Hindlimb muscle (tissue), 1 donor: ENCODE measurements at regions not wholly inside any gene's neighbourhood (a gene's known extent, or its start where the extent isn't known, plus 50 kb on each side); places are given as distances from the start of the nearest gene placed in this dataset.
"Not testable (repeated sequence)": the region's sequence is repeated elsewhere in the genome, so short reads cannot be mapped to it uniquely, and the experiment has no call there.

Experiments
- DNase-seq: peaks from one replicate; pipeline ENCODE4 v3.0.0-alpha.2; 2013

- DNase-seq, result no peak
Measured at GRCh38 chr7:82624337-82624736, 180.8 kb upstream of the CACNA2D1 start.

DNA sequence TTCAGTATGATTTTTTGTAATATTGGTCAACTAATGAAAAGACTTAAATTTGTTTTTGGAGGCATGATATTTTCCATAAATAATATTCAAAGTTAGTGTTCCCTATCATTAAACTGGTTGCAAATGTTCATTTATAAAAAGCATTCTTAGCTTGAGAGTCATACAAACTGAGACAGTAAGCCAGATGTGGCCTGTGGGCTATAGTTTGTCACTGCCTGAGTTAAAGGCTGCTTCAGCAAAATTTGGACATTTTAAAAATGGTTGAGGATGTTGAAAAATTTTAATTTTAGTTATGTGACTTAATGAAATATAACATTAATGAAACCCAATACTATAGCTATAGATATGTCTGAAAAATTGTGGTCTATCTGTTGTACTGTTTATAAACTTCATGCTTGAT lies 180.2 kb upstream of the CACNA2D1 start:
- DNase-seq, result no peak

GRCh38 chr7:82617156-82617555 lies 173.6 kb upstream of the CACNA2D1 start:
- no peak for DNase-seq

DNA sequence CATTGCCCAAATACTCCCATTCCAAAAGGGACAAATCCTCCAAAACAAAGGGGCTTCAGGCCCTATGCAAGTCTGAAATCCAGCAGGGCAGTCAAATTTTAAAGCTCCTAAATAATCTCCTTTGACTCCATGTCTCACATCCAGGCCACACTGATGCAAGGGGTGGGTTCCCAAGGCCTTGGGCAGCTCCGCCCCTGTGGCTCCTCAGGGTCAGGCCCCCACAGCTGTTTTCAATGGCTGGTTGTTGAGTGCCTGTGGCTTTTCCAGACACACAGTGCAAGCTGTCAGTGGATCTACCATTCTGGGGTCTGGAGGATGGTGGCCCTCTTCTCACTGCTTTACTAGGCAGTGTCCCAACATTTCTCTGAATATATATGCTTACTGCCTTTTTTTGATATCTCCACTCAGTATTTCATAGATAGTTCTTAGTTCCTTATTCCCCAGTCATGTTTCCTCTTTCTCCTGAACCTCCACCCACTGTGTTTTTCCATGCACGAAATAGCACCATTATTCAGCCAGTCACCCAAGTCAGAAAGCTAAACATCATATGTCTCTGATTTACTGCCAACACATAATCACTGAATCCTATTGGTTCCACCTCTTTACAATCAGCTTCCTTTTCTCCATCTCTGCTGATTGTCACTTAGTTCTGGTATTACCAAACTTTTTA lies 172.6 kb upstream of the CACNA2D1 start:
- no peak for DNase-seq

GRCh38 chr7:82615527-82615926 lies 171.9 kb upstream of the CACNA2D1 start:
- no peak for DNase-seq

DNA sequence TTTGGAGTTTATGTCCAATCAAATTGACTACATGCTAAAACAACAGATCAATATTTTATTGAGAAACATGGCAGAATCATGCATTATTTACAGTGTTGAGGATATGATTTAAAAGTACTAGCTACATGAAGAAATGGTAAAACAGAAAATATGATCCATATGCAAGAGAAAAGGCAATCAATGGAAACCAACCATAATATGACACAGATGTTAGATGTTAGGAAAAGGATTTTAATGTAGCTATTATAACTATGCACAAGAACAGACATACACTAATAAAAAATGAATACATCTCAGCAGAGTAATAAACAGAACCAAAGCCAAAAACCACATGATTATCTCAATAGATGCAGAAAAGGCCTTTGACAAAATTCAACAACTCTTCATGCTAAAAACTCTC lies 166.2 kb upstream of the CACNA2D1 start:
- no peak for DNase-seq

- peak; percentile 20 for DNase-seq
Measured at GRCh38 chr7:82605247-82605864, 161.8 kb upstream of the CACNA2D1 start.

GRCh38 chr7:82602066-82602465 lies 158.5 kb upstream of the CACNA2D1 start:
- no peak for DNase-seq

DNA sequence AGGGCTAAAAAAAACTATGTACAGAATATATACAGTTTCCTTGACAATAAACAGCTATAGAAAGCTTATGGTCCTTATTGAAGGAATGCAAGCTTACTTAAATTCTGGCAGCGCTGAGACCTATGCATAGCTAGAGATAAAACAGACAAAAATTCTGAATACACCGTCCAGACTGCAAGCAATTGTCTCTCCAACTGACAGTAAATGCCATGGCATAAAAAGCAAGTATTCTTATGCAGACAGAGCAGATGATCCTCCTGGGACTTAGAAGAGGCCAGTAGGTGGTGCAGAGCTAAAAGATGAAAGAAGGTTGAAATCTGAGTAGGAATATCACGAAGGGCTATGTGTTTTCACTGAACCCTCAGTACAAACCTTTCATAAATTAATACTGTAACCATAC lies 157.0 kb upstream of the CACNA2D1 start:
- DNase-seq, result no peak

GRCh38 chr7:82599895-82600294 lies 156.3 kb upstream of the CACNA2D1 start:
- DNase-seq, result no peak

GRCh38 chr7:82598958-82599357 lies 155.4 kb upstream of the CACNA2D1 start:
- DNase-seq, result no peak

- not testable (repeated sequence) for DNase-seq
Measured at GRCh38 chr7:82595795-82596194, 152.2 kb upstream of the CACNA2D1 start.

GRCh38 chr7:82595176-82595575 lies 151.6 kb upstream of the CACNA2D1 start:
- DNase-seq, result no peak

DNA sequence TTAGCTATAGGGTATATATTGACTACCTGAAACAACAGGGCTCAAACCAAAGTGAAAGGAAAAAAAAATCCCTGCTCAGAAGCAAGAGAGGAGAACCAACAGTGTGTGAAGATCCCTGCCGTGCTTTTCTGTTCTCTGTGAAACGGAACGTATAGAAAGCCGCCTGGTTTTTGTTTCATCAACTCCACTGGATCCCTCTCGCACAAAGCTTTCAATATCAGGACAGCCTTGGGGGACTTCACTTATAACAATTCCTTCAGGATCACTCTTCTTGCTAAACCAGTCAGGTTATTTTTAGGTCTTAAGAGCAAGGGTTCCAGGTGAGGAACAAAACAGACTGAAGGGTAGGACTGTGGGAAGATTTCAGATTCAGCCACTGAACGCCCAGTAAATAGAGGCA lies 151.1 kb upstream of the CACNA2D1 start:
- no peak for DNase-seq

GRCh38 chr7:82593780-82594179 lies 150.2 kb upstream of the CACNA2D1 start:
- DNase-seq, result no peak

DNA sequence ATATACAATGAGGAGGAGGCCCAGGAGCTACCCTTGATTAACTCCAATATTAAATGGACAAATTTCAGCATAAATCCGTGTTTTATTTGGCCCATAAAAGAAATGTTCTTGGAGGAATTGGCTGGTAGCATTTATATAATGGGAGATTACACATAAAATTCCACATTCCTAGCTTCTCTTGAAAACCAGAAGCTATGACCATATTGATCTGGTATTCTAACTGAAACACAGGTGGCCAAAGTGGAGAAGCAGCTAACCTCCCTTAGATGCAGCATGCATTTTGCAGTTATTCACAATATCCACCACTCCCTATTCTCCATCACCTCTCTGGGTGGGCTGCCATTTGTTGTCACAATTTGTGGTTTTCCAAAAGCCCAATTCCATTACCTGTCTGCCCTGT lies 148.8 kb upstream of the CACNA2D1 start:
- no peak for DNase-seq

DNA sequence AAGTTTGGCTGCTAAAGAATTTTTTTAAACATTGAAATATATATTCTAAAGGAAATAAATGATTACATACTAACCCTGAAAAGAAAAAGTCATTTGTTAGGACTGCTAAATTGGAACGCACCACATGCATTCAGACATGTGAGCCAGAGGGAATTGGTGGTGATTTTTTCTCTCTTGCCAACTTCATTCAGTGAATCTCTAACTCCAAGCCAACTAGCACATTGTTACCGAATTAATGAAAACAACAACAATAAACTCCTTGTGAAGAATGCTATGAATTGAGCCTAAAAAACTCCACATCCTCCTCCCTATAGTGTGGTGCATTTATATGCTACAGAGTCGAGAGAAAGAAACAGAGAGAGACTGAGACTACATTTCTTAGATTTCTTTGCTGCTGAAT lies 135.5 kb upstream of the CACNA2D1 start:
- DNase-seq, result no peak

DNA sequence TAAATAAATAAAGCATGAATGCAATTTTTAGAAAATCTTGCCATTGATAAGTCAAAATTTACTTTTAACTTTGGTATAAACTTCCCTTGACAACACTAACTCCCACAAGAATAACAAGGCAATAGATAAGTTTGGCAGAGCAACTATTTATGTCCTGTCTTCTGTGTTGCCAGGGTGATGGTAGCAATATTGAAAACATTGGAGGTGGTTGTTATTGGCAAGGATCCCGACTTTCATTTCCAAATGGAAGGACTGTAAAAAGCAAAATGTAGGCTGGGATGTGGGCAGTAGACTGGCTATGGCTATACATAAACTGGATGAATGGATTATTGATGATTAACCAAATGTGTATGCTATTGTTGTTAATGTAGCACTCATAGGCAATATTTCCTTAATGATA lies 134.9 kb upstream of the CACNA2D1 start:
- DNase-seq, result no peak

GRCh38 chr7:82572195-82572880 lies 128.8 kb upstream of the CACNA2D1 start:
- peak; percentile 83 for DNase-seq

DNA sequence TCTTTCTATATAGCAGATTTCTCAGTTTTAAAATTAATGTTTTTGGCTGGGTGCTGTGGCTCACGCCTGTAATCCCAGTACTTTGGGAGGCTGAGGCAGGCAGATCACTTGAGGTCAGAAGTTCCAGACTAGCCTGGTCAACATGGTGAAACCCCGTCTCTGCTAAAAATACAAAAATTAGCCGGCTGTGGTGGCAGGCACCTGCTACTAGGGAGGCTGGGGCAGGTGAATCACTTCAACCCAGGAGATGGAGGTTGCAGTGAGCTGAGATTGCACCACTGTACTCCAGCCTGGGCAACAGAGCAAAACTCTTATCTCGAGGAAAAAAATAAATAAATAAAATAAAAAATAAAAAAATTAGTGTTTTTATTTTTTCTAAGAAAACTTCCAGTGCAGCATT lies 127.5 kb upstream of the CACNA2D1 start:
- not testable (repeated sequence) for DNase-seq

- DNase-seq, result no peak
Measured at GRCh38 chr7:82567841-82568240, 124.3 kb upstream of the CACNA2D1 start.

DNA sequence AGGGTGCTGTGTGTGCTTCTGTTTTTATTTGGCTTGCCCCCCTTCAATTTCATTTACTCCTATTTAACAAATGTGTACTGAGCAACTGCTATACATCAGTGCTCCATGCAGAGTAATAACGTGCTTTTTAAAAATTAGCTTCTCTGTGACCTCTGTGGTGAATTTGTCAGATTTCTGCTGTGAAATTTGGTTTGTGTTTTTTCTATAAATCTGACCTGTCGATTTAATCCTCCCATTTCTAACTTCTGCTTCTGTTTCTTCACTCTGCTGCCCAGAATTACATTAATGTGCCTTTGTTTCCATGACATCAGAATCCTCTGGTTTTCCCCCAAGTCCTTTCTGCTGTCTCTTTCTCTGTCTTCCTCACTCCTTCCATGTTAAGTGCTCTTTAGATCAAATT lies 123.8 kb upstream of the CACNA2D1 start:
- peak; percentile 37 for DNase-seq

DNA sequence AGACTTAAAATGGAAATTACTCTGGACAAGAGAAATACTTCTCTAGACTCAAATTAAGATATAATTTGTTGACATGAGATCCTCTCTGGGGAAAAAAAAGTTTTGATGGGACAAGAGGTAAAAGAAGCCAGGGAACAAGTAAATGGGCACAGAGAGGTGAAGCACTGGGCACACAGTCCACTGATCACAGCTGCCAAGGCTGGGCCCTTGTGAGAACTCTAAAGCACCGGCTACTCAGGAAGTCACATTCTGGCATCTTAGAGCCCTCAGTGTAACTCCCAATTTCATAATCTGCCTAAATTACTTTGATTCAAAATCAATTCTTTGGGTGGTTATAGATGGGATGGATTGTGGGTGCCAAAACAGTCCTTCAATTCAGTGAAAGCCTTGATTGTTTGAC lies 123.2 kb upstream of the CACNA2D1 start:
- no peak for DNase-seq
